ENCODE measurements at regions not wholly inside any gene's neighbourhood (a gene's known extent, or its start where the extent isn't known, plus 50 kb on each side); places are given as distances from the start of the nearest gene placed in this dataset.

GRCh38 chr3:162192340-162193029 lies 695.9 kb downstream of the OTOL1 start:
- CTCF ChIA-PET, result no interaction called here
- Histone ChIP-seq H3K27me3 (replicated peaks in 1 of 2; ENCODE audit: control insufficient read depth in 2 of 2, insufficient read depth in 2 of 2, low read length in 1 of 2) (no peaks in the 10 kb centered on the region), H3K9me3 (replicated peaks; ENCODE audit: control insufficient read depth, insufficient read depth, low read length) (no peaks in the 10 kb centered on the region), H3K36me3 (ENCODE audit: control insufficient read depth in 2 of 2, insufficient read depth in 2 of 2, low read length in 1 of 2) (no peaks in the 10 kb centered on the region), H3K27ac (ENCODE audit: control insufficient read depth, insufficient read depth) (no peak overlapping the region), H2AFZ (ENCODE audit: control insufficient read depth, low read depth, low read length) (no peak overlapping the region), H4K20me1 (ENCODE audit: control insufficient read depth, insufficient read depth) (no peaks in the 10 kb centered on the region), H3K4me2 (ENCODE audit: control insufficient read depth, insufficient read depth) (no peak overlapping the region), H3K79me2 (ENCODE audit: control insufficient read depth, insufficient read depth, low read length) (no peaks in the 10 kb centered on the region), H3K4me3 (no peak overlapping the region), H3K4me1 (ENCODE audit: control insufficient read depth, insufficient read depth, low read length) (no peaks in the 10 kb centered on the region), H3K9ac (ENCODE audit: control insufficient read depth, insufficient read depth, low read length) (no peak overlapping the region)
- in situ Hi-C loops (cut with MboI), result no loop called here
- no peak for FAIRE-seq
- RAD21 ChIA-PET (ENCODE audit: unreplicated experiment), result no interaction called here
- no peak for DNase-seq (ENCODE audit: low read depth, low spot score)
- POLR2A ChIA-PET, result no interaction called here
- 44% methylated on average over 1 of the region's 1 CpG for WGBS (ENCODE audit: insufficient coverage, insufficient replicate concordance, low lambda C conversion rate, missing lambda C conversion rate)
- SMC1A ChIA-PET (ENCODE audit: uncharacterized antibody, unreplicated experiment), result no interaction called here
- no peak for ATAC-seq
- no TSS peak for BruUV-seq (replicated peaks)
- intact Hi-C loops (cut with micrococcal nuclease; ENCODE audit: unreplicated experiment), result loop anchor here (5.0 kb wide), 1 partner anchor 630 kb away; no protein-coding TSS in a partner anchor
- TF ChIP-seq EZH2 (IDR thresholded peaks at IDR 0.05; ENCODE audit: borderline replicate concordance, control insufficient read depth, low read depth, low read length) (no peak), CHD2 (IDR thresholded peaks at IDR 0.05; ENCODE audit: borderline replicate concordance, low read depth, low read length) (no peak), ASH2L (IDR thresholded peaks at IDR 0.05; ENCODE audit: borderline replicate concordance, low read depth) (no peak), RCOR1 (conservative IDR thresholded peaks at IDR 0.05; ENCODE audit: low read depth, low read length) (no peak), ZNF384 (IDR thresholded peaks at IDR 0.05; ENCODE audit: borderline replicate concordance, low read depth, low read length) (no peak), CREM (IDR thresholded peaks at IDR 0.05; ENCODE audit: low read depth) (no peak), KDM1A (IDR thresholded peaks at IDR 0.05; ENCODE audit: borderline replicate concordance) (no peak), HSF1 (IDR thresholded peaks at IDR 0.05; ENCODE audit: low read depth, low read length) (no peak), SP1 (IDR thresholded peaks at IDR 0.05; ENCODE audit: low read depth, low read length) (no peak), ZBTB40 (IDR thresholded peaks at IDR 0.05; ENCODE audit: borderline replicate concordance) (no peak), SIN3A (IDR thresholded peaks at IDR 0.05; ENCODE audit: low read depth, low read length) (no peak), POU2F2 (IDR thresholded peaks at IDR 0.05; ENCODE audit: borderline replicate concordance, low read depth, low read length) (no peak), ZSCAN29 (IDR thresholded peaks at IDR 0.05) (no peak), NR2C2 (IDR thresholded peaks at IDR 0.05; ENCODE audit: borderline replicate concordance, control insufficient read depth, insufficient read length, low read depth) (no peak)
